Hepatocyte (in vitro differentiated cells): ENCODE measurements at regions not wholly inside any gene's neighbourhood (a gene's known extent, or its start where the extent isn't known, plus 50 kb on each side); places are given as distances from the start of the nearest gene placed in this dataset.

Experiments used
- CTCF ChIP-seq: fragments of 200-600 bp; sonication (generic); IDR thresholded peaks from 2 replicates; pipeline ENCODE4 v1.5.1; 2016; ENCODE audit warnings: antibody characterized with exemption, mild to moderate bottlenecking; ENCODE audit not compliant: poor library complexity
- EZH2 ChIP-seq: fragments of 200-600 bp; sonication (generic); IDR thresholded peaks from 2 replicates; pipeline ENCODE4 v1.6.1; 2016; ENCODE audit warnings: antibody characterized with exemption, mild to moderate bottlenecking, borderline replicate concordance
- EZH2phosphoT487 ChIP-seq: fragments of 200-600 bp; sonication (generic); IDR thresholded peaks from one replicate; pipeline ENCODE4 v1.6.1; 2018; ENCODE audit warnings: antibody characterized with exemption, mild to moderate bottlenecking, low read depth, moderate library complexity; ENCODE audit not compliant: unreplicated experiment, severe bottlenecking

DNA sequence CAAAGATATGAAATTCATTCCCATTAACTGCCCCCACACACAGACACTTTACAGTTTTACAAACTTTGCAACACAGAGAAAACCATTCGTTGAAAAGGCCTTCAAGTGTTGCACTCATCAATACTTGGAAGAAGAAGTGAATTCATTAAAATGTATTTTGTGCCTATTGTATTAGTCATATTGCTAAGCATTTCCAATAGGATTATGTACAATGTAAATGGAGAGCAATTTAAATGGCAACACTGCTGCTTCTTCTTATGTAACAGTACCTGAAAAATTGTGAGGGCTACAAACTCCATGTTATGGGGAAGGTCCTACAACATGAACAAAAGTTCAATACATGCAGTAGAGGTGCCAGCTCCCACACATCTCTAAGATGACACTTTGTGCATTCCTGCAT, 209.3 kb upstream of the POGK start:
- TF ChIP-seq CTCF (no peak), EZH2 (no peak), EZH2phosphoT487 (no peak)
